ENCODE measurements at regions not wholly inside any gene's neighbourhood (a gene's known extent, or its start where the extent isn't known, plus 50 kb on each side); places are given as distances from the start of the nearest gene placed in this dataset.

DNA sequence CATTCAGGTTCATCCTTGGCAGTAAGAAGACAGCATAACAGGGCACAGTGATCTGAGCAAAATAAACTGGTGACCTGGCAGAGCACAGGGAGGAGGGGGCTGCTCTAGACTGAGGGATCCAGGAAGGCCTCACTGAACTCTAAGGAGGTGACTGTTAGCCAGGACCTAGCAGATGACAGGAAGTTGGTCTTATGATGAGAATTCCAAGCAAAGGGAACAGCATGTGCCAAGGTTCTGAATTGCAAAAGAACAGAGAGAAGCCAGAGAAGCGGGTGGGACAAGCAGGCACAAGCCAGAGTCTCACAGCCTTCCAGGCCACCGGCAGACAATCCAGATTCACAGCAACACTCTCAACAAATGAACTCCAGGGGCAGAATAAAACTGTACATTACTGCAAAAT, 152.7 kb upstream of the PTPRM start:
- no peak for DNase-seq (ENCODE audit: extremely low spot score)
- 57% methylated on average over 2 of the region's 2 CpGs for WGBS
- Histone ChIP-seq H3K4me1 (ENCODE audit: insufficient read depth) (no peaks in the 10 kb centered on the region), H3K27ac (ENCODE audit: low read depth) (no peak overlapping the region), H3K4me3 (ENCODE audit: low read depth, low read length) (no peak overlapping the region), H3K36me3 (ENCODE audit: insufficient read depth) (no peaks in the 10 kb centered on the region)

DNA sequence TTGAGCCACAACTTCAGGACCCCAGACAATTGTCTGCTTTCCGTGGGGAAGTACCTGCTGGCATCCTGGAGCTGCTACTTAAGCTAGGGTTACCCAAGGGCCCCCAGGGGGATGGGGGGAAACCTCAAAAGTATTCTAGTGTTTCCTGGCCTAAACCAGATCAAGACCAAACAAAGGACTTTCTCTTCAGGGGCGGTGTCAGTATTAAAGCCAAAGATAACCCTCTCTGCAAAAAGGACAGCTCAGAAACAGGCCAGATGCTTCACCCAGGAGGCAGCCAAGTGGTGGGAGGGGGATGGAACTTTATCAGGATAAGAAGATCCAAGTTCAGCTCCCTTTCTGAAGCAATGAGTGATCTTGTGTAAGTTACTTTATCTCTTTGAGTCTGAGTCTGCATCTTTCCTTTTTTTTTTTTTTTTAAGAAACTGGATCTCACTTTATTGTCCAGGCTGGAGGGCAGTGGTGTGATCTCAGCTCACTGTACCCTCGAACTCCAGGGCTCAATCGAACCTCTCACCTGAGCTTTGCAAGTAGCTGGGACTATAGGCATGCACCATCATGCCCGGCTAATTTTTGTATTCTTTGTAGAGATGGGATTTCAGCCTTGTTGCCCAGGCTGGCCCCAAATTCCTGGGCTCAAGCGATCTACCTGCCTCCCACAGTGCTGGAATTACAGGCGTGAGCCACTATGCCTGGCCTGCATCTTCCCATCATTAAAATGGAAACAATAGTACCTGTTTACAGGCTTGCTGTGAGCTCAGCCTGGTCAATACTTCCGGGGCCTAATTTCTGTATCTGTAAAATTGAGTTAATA, 151.8 kb upstream of the PTPRM start:
- Histone ChIP-seq H3K4me3 (ENCODE audit: low read depth, low read length) (no peak overlapping the region), H3K4me1 (ENCODE audit: insufficient read depth) (no peaks in the 10 kb centered on the region), H3K27ac (ENCODE audit: low read depth) (no peak overlapping the region), H3K36me3 (ENCODE audit: insufficient read depth) (no peaks in the 10 kb centered on the region)
- WGBS: 76% methylated on average over 8 of the region's 8 CpGs
- no peak for DNase-seq (ENCODE audit: extremely low spot score)

DNA sequence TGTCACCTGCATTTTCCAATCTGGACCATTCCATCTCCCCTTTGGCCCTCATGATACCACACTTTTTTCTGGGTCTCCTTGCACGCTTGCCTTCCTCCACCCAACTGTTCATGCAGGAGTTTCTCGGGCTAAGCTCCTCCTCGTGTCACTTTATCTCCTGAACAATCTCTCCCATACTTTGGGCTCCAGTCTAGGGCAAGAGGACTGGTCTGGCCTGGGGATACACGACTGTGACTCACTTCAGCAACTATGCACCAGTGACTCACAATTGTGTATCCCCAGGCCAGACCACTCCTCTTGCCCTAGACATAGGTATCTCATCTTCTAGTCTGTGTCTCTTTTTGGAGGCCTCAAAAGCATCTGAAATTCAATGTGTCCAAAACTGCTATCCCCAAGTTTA, 149.4 kb upstream of the PTPRM start:
- Histone ChIP-seq H3K4me1 (ENCODE audit: insufficient read depth) (no peaks in the 10 kb centered on the region), H3K36me3 (ENCODE audit: insufficient read depth) (no peaks in the 10 kb centered on the region), H3K4me3 (ENCODE audit: low read depth, low read length) (no peak overlapping the region), H3K27ac (ENCODE audit: low read depth) (no peak overlapping the region)
- DNase-seq (ENCODE audit: extremely low spot score): no peak
- WGBS: 78% methylated on average over 4 of the region's 4 CpGs

DNA sequence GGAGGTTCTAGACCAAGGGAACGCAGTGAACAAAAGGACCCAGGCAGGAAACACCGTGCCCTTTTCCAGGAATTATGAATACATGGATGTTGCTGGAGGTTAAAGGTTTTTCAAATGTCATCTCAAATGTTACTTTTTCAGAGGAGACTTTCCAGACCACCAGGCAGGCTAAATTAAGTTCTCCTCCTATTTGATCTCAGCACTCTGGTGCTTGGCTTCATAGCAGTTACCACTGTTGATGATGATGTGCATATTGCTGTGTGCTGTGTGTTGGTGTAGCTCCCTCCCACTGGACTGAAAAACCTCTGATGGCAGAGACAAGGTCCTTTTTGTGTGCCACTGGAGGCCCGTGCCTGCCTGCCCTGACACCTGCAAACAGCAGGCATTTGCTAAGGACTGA, 137.3 kb upstream of the PTPRM start:
- peak; percentile 17 for DNase-seq (ENCODE audit: extremely low spot score)
- 93% methylated on average over 3 of the region's 3 CpGs for WGBS
- no peak overlapping the region for H3K27ac ChIP-seq (ENCODE audit: low read depth)
- no peaks in the 10 kb centered on the region for H3K36me3 ChIP-seq (ENCODE audit: insufficient read depth)
- H3K4me1 ChIP-seq (ENCODE audit: insufficient read depth): no peaks in the 10 kb centered on the region
- no peak overlapping the region for H3K4me3 ChIP-seq (ENCODE audit: low read depth, low read length)

DNA sequence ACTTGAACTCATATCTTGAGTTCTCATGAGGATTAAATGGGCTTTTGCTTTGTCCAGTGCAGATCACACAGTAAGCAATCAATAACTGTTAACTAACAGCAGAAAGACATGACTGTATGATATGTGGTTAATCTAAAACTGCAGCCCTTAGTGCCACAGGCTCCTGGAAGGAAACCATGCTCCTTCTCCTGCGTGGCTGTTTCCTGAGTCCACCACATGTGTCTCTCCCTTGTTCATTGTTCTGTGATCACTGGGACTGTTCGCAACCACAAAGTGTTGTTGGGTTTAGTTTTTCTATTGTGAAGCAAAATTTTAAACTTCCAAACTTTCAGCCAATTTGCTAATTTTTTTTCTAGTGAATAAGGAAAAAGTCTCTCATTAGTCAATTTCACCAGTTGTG, 130.9 kb upstream of the PTPRM start:
- DNase-seq (ENCODE audit: extremely low spot score): no peak
- Histone ChIP-seq H3K4me3 (ENCODE audit: low read depth, low read length) (no peak overlapping the region), H3K36me3 (ENCODE audit: insufficient read depth) (no peaks in the 10 kb centered on the region), H3K4me1 (ENCODE audit: insufficient read depth) (no peaks in the 10 kb centered on the region), H3K27ac (ENCODE audit: low read depth) (no peak overlapping the region)
- WGBS: 88% methylated on average over 2 of the region's 2 CpGs

DNA sequence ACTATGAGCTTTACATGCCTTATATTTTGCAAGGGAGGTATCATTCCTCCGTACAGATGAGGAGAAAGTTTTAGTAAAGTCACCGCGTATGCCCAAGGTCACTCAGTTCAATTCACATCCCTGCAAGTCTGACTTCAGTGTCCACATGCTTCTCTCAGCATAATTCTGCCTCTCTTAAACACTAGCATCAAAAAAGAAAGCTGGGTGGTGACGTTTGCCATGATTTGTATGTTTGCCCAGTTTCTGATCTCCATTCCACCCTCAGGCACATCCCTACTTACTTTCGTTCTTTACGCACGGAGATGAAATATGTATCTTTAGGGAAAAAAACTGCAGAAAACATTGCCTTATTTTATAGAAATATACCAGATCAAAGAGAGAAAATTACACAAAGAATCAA, 129.2 kb upstream of the PTPRM start:
- H3K4me3 ChIP-seq (ENCODE audit: low read depth, low read length): no peak overlapping the region
- 85% methylated on average over 7 of the region's 7 CpGs for WGBS
- H3K4me1 ChIP-seq (ENCODE audit: insufficient read depth): no peaks in the 10 kb centered on the region
- no peak for DNase-seq (ENCODE audit: extremely low spot score)
- no peaks in the 10 kb centered on the region for H3K36me3 ChIP-seq (ENCODE audit: insufficient read depth)
- H3K27ac ChIP-seq (ENCODE audit: low read depth): no peak overlapping the region

DNA sequence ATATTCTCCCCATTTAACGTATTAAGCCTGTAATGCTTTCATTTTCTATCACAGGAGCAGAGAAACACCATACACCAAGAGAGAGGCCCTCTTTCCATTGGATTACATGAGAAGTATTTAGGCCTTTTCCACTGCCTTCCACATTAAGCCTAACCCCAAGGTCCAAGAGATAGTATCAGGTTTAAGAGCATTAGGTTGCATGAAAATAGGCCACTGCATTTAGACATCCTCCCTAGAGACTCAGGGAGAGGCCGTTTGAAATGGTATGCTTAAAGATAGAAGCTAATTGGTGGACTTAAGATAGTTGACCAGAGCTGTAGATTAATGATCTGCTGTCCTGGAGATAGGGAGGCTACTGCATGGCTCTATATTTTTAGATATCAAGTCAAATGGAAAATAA, 128.5 kb upstream of the PTPRM start:
- 65% methylated on average over 2 of the region's 2 CpGs for WGBS
- Histone ChIP-seq H3K27ac (ENCODE audit: low read depth) (no peak overlapping the region), H3K36me3 (ENCODE audit: insufficient read depth) (no peaks in the 10 kb centered on the region), H3K4me3 (ENCODE audit: low read depth, low read length) (no peak overlapping the region), H3K4me1 (ENCODE audit: insufficient read depth) (no peaks in the 10 kb centered on the region)
- no peak for DNase-seq (ENCODE audit: extremely low spot score)

DNA sequence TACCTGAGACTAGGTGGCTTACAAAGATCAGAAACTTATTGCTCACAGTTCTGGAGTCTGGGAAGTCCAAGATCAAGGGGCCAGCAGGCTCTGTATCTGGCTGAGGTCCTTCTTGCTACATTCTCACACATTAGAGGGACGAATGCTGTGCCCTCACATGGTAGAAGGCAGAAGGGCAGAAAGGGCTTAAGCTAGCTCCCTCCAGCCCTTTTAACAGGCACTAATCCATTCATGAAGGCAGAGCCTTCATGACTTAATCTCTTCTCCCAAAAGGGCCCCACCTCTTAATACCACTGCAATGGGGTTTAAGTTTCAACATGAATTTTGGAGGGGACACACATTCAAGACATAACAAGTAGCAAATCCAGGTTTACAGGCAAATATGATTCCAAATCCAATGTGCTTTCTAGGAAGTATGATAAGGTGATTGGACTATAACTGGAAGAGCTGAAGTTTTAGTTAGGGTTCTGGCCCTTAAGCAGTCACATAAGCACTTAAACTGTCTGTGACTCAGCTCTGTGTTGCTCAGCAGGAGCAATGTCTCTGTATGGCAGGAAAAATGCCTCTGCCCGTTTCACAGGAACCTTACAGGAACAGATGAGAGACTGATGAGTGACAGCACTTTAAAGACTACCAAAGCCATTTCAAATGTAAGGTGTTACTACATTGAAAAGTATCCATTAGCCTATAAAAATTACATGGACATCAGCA, 119.6 kb upstream of the PTPRM start:
- no peaks in the 10 kb centered on the region for H3K36me3 ChIP-seq (ENCODE audit: insufficient read depth)
- no peaks in the 10 kb centered on the region for H3K4me1 ChIP-seq (ENCODE audit: insufficient read depth)
- DNase-seq (ENCODE audit: extremely low spot score): no peak
- H3K27ac ChIP-seq (ENCODE audit: low read depth): no peak overlapping the region
- WGBS: 63% methylated on average over 2 of the region's 2 CpGs
- H3K4me3 ChIP-seq (ENCODE audit: low read depth, low read length): no peak overlapping the region

DNA sequence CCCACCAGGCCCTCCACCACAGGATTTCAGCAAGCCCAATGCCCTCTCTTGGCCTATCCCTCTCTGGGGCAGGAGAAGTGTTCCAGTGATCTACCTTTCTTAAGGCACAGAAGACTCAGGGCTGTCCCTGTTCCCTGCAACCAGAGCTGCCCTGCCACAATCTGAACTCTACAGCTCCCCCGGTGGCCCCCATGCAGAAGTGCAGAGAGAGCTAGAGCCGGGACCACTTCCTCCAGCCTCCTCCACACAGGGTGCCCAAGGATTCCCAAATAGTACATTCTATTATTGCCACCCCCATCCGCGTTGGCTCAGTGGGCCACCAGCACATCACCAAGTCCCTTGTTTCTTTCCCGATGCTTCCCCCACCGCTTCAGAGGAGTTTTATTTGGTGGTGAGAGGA, 114.8 kb upstream of the PTPRM start:
- H3K27ac ChIP-seq (ENCODE audit: low read depth): no peak overlapping the region
- no peaks in the 10 kb centered on the region for H3K4me1 ChIP-seq (ENCODE audit: insufficient read depth)
- DNase-seq (ENCODE audit: extremely low spot score): no peak
- H3K36me3 ChIP-seq (ENCODE audit: insufficient read depth): no peaks in the 10 kb centered on the region
- no peak overlapping the region for H3K4me3 ChIP-seq (ENCODE audit: low read depth, low read length)
- WGBS: 54% methylated on average over 6 of the region's 6 CpGs

DNA sequence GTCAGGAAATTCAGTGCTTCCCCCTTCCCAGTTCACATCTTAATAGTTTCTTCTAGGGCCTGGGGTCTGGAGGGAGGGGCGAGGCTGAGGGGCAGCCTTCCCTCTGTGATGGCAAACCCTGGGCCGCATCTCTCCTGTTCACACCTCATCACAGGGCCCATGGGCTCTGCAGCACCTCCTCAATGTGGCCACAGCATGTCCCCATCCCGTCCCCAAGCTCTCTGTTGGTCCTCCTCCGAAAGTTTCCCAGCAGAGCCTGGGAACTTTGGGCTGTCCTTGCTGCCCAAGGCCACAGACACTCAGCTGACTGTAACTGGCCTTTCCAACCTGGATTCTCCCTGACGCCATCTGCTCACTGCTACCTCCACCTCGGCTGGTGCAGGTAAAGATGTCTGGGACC, 112.7 kb upstream of the PTPRM start:
- no peaks in the 10 kb centered on the region for H3K4me1 ChIP-seq (ENCODE audit: insufficient read depth)
- no peaks in the 10 kb centered on the region for H3K36me3 ChIP-seq (ENCODE audit: insufficient read depth)
- DNase-seq (ENCODE audit: extremely low spot score): no peak
- H3K27ac ChIP-seq (ENCODE audit: low read depth): no peak overlapping the region
- WGBS: 98% methylated on average over 6 of the region's 6 CpGs
- no peak overlapping the region for H3K4me3 ChIP-seq (ENCODE audit: low read depth, low read length)

DNA sequence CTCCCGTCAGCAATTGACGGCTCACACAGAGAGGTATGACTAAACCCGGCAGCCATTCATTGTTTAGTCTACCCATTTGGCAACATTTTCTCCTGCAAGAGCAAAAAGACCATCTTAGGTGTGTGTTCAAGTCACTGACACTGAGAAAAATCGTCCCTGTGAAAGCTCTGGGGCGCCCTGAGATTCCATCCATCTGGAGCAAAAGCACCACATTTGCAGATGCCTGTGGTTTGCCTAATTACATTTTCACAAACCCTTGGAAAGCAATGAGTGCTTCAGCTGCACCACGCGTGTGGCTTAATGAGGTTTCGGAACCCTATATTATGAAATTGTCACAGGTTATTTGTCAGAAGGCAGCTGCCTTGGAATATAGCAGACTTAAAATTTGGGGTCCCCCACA, 110.7 kb upstream of the PTPRM start:
- H3K27ac ChIP-seq (ENCODE audit: low read depth): no peak overlapping the region
- WGBS: 88% methylated on average over 8 of the region's 8 CpGs

DNA sequence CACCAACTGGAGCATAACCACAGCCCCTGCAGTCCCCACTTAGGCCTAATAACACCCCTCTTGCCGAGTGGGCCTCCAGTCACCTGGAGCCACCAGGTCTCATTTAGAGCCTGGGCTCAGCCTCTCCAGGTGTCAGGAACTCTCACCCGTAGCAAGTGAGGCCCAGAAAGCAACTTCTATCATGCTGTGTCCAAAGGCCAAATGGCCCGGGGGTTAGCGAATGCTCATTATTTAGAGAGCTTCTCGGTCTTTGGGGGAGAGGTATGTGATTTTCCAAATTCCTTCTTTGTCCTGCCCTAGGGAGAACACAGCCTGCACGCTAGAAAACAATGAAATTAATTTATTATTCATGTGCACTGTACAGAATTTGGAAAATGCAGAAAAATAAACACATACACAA, 109.9 kb upstream of the PTPRM start:
- Histone ChIP-seq H3K36me3 (ENCODE audit: insufficient read depth) (no peaks in the 10 kb centered on the region), H3K4me3 (ENCODE audit: low read depth, low read length) (no peak overlapping the region), H3K27ac (ENCODE audit: low read depth) (no peak overlapping the region), H3K4me1 (ENCODE audit: insufficient read depth) (peaks cover 2% of the 10 kb centered on the region)
- WGBS: 88% methylated on average over 6 of the region's 6 CpGs
- DNase-seq (ENCODE audit: extremely low spot score): no peak

More for the DNA sequence above, 110.7 kb upstream of the PTPRM start:
- H3K4me3 ChIP-seq (ENCODE audit: low read depth, low read length): no peak overlapping the region
- H3K4me1 ChIP-seq (ENCODE audit: insufficient read depth): peaks cover 2% of the 10 kb centered on the region
- no peak for DNase-seq (ENCODE audit: extremely low spot score)
- H3K36me3 ChIP-seq (ENCODE audit: insufficient read depth): no peaks in the 10 kb centered on the region

DNA sequence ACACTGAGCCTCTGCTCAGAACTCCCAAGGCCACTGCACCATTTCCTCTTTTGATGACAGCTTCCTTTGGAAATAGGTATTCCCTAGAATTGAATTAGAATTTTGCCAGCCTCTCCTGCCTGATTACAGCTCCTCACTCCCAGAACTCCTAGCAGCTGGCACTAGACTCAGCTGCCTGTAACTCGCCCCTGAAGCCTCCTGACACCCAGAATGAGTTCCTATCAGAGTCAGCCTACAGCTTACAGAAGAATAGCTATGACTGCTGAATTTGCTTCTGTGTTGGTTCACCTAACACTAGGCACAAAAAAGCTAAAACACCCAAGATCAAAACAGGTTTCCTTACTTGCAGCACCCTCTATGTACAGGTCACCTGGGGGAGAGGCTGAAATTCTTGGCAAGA, 108.2 kb upstream of the PTPRM start:
- Histone ChIP-seq H3K4me3 (ENCODE audit: low read depth, low read length) (no peak overlapping the region), H3K4me1 (ENCODE audit: insufficient read depth) (peaks cover 2% of the 10 kb centered on the region), H3K36me3 (ENCODE audit: insufficient read depth) (no peaks in the 10 kb centered on the region), H3K27ac (ENCODE audit: low read depth) (no peak overlapping the region)
- no peak for DNase-seq (ENCODE audit: extremely low spot score)
- WGBS: 69% methylated on average over 1 of the region's 1 CpG

All from urinary bladder (tissue), 3 donors.